Activated T-helper 1 cell treated with anti-CD3 and anti-CD28 coated beads, Interleukin-12 subunit alpha, Interleukin-12 subunit beta, Interleukin-2, Interleukin-4 antibody, amounts not matched to agents 30 ng/mL and 10 ng/mL and 1 ng/mL, durations not matched to agents 14 hours and 24 hours and 36 hours (primary cell): ENCODE measurements at regions not wholly inside any gene's neighbourhood (a gene's known extent, or its start where the extent isn't known, plus 50 kb on each side); places are given as distances from the start of the nearest gene placed in this dataset.

ENCODE experiments used
- DNase-seq: peaks from one replicate; pipeline ENCODE4 v3.0.0; 2021; ENCODE audit warnings: low spot score
- H3K27ac Mint-ChIP-seq: one replicate; pipeline ENCODE4 v1.8.0; 2021; ENCODE audit warnings: mild to moderate bottlenecking, mixed read lengths
- H3K27me3 Mint-ChIP-seq: one replicate; pipeline ENCODE4 v1.8.0; 2022; ENCODE audit warnings: mild to moderate bottlenecking, moderate library complexity, mixed read lengths; ENCODE audit not compliant: insufficient read depth
- H3K36me3 Mint-ChIP-seq: one replicate; pipeline ENCODE4 v1.8.0; 2021; ENCODE audit warnings: low read depth, mixed read lengths
- H3K4me1 Mint-ChIP-seq: one replicate; pipeline ENCODE4 v1.8.0; 2021; ENCODE audit warnings: low read depth, mixed read lengths
- H3K4me3 Mint-ChIP-seq: one replicate; pipeline ENCODE4 v1.8.0; 2021; ENCODE audit warnings: mild to moderate bottlenecking, moderate library complexity, mixed read lengths
- H3K9me3 Mint-ChIP-seq: one replicate; pipeline ENCODE4 v1.8.0; 2021; ENCODE audit warnings: mixed read lengths
- intact Hi-C: fragments of 100-400 bp; cut with micrococcal nuclease; formaldehyde crosslinking; loops from one replicate; pipeline ENCODE4 v1.15.1; 2024

DNA sequence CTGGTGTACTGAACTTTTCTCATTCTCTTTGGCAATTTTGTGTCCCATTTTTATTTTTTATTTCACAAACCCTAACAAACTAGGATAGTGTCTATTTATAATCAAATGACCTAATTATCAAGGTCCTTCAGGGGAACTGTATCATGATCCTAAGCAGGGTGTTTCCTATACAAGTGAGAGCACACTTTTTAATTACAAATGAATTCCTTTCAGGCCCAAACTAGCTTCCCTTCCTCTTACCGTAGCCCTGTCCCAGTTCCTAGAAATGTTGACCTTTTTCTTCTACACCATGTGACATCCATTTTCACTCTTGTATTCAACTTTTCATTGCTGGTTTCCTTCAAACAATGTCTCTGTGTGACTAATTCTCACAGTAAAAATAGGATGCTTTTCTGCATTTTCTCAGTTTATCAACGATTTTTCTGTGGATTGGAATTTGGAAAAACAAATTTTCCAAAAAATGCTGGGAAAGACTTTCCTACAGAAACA, 411.4 kb downstream of the CCDC91 start:
- Mint-ChIP-seq H3K9me3 (peaks cover 7% of the 10 kb centered on the region), H3K27ac (no peak overlapping the region), H3K4me1 (no peaks in the 10 kb centered on the region), H3K4me3 (no peak overlapping the region), H3K36me3 (no peaks in the 10 kb centered on the region), H3K27me3 (no peaks in the 10 kb centered on the region)
- intact Hi-C loops: no loop called here
- DNase-seq: no peak

DNA sequence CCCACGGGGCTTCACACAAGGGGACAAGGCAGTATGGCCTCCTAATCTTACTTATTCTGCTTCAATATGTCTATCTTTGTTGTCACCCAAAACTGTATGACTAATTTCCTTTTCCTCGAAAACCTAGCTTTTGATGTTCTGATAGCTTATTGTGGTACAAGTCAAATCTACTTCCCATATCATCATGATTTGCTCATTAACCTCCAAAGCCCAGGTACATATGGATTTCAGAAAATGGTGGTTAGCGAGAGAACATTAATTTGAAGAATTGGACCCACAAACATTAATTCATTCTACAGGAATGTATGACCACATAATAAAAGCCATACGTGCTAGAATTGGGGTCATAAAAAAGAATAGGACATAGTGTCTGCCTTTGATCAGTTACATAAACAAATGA, 412.5 kb downstream of the CCDC91 start:
- no peaks in the 10 kb centered on the region for H3K27me3 Mint-ChIP-seq
- intact Hi-C loops: no loop called here
- no peak for DNase-seq
- no peak overlapping the region for H3K4me3 Mint-ChIP-seq
- no peaks in the 10 kb centered on the region for H3K4me1 Mint-ChIP-seq
- H3K9me3 Mint-ChIP-seq: peaks cover 16% of the 10 kb centered on the region
- H3K27ac Mint-ChIP-seq: no peak overlapping the region
- peaks cover 2% of the 10 kb centered on the region for H3K36me3 Mint-ChIP-seq

DNA sequence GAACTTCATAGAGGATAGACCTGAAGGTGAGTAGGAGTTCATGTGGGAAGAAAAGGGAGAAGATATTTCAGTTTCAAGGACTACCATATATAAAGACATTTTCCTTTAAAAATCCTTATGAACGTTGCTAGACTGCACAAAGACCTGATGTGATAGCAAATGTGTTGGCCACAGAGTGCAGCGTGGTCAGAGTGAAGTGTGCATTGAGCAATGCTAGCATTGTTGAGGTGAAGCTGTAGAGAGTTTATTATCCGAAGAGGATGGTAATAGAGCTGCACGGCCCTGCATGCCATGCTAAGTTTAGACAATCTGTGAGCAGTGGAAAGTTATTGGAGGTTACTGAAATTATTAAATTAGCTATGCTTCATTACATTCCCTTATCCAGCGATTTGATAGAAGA, 413.0 kb downstream of the CCDC91 start:
- H3K36me3 Mint-ChIP-seq: peaks cover 2% of the 10 kb centered on the region
- peaks cover 18% of the 10 kb centered on the region for H3K9me3 Mint-ChIP-seq
- H3K27ac Mint-ChIP-seq: no peak overlapping the region
- DNase-seq: no peak
- no peak overlapping the region for H3K4me3 Mint-ChIP-seq
- no peaks in the 10 kb centered on the region for H3K27me3 Mint-ChIP-seq
- no peaks in the 10 kb centered on the region for H3K4me1 Mint-ChIP-seq
- intact Hi-C loops: no loop called here

GRCh38 chr12:28603801-28604200, 413.5 kb downstream of the CCDC91 start:
- Mint-ChIP-seq H3K27ac (no peak overlapping the region), H3K4me3 (no peak overlapping the region), H3K36me3 (peaks cover 2% of the 10 kb centered on the region), H3K27me3 (no peaks in the 10 kb centered on the region), H3K4me1 (no peaks in the 10 kb centered on the region), H3K9me3 (peaks cover 18% of the 10 kb centered on the region)
- intact Hi-C loops: no loop called here
- no peak for DNase-seq

DNA sequence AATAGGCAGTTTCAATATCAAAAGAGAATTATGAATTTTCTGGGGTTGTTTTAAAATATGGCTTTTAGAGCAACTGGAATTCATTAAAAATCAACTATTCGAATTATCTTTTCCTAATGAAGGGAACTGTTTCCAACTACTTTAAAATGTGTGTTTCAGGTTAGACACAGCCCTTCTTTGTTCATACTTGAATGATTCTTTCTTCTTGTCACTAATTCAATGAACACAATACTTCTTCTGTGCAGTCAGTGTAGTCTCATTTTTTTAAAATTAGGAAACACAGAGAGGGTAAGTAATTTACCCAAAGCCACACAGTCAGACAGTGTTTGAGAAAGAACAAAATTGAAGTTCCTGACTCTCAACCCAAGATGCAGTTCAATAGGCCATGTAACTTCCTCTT, 414.0 kb downstream of the CCDC91 start:
- intact Hi-C loops: no loop called here
- H3K27me3 Mint-ChIP-seq: no peaks in the 10 kb centered on the region
- H3K27ac Mint-ChIP-seq: no peak overlapping the region

DNA sequence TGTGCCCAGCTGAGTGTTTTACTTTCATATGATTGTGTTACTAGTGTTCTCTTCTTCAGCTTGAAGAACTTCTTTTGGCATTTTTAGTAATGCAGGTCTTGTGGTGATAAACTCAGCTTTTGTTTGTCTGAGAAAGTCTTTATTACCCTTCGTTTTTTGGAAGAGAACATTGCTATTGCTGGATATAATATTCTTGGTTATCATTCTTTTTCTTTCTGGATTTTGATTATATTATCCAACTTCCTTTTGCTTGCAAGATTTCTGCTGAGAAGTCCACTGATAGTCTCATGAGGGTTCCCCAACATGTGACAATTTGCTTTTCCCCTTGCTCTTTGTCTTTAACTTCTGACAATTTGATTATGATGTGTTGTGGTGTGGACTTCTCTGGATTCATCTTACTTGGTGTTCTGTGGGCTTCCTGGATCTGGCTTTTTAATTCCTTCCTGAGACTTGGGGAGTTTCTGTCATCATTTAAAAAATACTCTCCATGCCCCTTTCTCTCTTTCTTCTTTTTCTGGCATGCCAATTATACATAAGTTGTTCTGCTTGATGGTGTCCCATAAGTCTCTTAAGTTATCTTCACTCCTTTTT, 416.8 kb downstream of the CCDC91 start:
- H3K4me1 Mint-ChIP-seq: no peaks in the 10 kb centered on the region
- no peak overlapping the region for H3K4me3 Mint-ChIP-seq
- H3K36me3 Mint-ChIP-seq: peaks cover 2% of the 10 kb centered on the region
- H3K9me3 Mint-ChIP-seq: peaks cover 18% of the 10 kb centered on the region
- H3K27ac Mint-ChIP-seq: no peak overlapping the region
- DNase-seq: no peak
- intact Hi-C loops: no loop called here
- no peaks in the 10 kb centered on the region for H3K27me3 Mint-ChIP-seq

More for the DNA sequence above, 414.0 kb downstream of the CCDC91 start:
- no peak overlapping the region for H3K4me3 Mint-ChIP-seq
- H3K4me1 Mint-ChIP-seq: no peaks in the 10 kb centered on the region
- no peak for DNase-seq
- peaks cover 2% of the 10 kb centered on the region for H3K36me3 Mint-ChIP-seq
- peaks cover 18% of the 10 kb centered on the region for H3K9me3 Mint-ChIP-seq

- no peak for DNase-seq
- H3K4me3 Mint-ChIP-seq: no peak overlapping the region
- H3K36me3 Mint-ChIP-seq: peaks cover 2% of the 10 kb centered on the region
- H3K27ac Mint-ChIP-seq: no peak overlapping the region
- H3K4me1 Mint-ChIP-seq: no peaks in the 10 kb centered on the region
- intact Hi-C loops: no loop called here
- H3K27me3 Mint-ChIP-seq: no peaks in the 10 kb centered on the region
- H3K9me3 Mint-ChIP-seq: peaks cover 18% of the 10 kb centered on the region
These were observed 420.3 kb downstream of the CCDC91 start for GRCh38 chr12:28610401-28611114.

DNA sequence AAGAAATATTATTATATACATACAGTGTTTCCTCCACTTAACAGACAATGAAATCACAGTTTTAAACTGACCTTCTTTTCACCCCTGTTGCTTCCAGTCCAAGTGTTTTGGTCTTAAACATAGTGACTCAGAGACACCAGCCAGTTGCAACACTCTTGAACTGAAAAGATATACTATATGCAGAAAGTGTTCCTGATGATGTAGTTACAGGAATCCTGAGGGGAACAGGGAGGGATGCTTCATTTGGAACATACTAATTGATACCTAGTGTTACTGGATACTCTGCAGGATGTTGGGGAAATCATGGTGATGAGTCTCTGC, 420.8 kb downstream of the CCDC91 start:
- Mint-ChIP-seq H3K9me3 (peaks cover 16% of the 10 kb centered on the region), H3K27ac (no peak overlapping the region), H3K4me3 (no peak overlapping the region), H3K27me3 (no peaks in the 10 kb centered on the region), H3K4me1 (no peaks in the 10 kb centered on the region), H3K36me3 (peaks cover 2% of the 10 kb centered on the region)
- DNase-seq: no peak
- intact Hi-C loops: no loop called here

DNA sequence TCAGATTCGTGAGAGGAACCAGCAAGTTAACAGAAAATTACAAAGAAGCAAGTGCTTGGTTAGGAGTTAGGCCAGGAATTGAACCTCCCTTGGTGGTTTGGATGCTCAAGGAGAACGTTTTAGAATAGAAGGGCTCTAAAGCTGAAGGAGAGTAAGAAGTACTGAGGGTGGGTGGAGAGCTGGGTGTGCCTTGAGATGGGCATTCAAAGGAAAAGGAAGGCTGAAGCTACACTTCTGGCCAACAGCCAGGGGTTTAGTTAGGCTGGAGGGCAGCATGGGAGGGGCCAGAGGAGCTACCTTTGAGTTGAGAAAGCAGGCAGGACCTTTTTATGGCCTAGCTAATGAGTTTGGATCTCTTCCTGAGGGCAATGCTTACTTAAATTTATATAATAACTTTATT, 421.2 kb downstream of the CCDC91 start:
- Mint-ChIP-seq H3K4me3 (no peak overlapping the region), H3K27ac (no peak overlapping the region), H3K27me3 (no peaks in the 10 kb centered on the region), H3K9me3 (peaks cover 13% of the 10 kb centered on the region), H3K4me1 (no peaks in the 10 kb centered on the region), H3K36me3 (peaks cover 2% of the 10 kb centered on the region)
- intact Hi-C loops: no loop called here
- no peak for DNase-seq

- Mint-ChIP-seq H3K27me3 (no peaks in the 10 kb centered on the region), H3K9me3 (peaks cover 5% of the 10 kb centered on the region), H3K4me3 (no peak overlapping the region), H3K4me1 (no peaks in the 10 kb centered on the region), H3K27ac (no peak overlapping the region), H3K36me3 (no peaks in the 10 kb centered on the region)
- no peak for DNase-seq
- intact Hi-C loops: no loop called here
These were observed 427.9 kb downstream of the CCDC91 start for GRCh38 chr12:28618171-28618570.

GRCh38 chr12:28618772-28619171, 428.5 kb downstream of the CCDC91 start:
- H3K36me3 Mint-ChIP-seq: no peaks in the 10 kb centered on the region
- no peak for DNase-seq
- intact Hi-C loops: no loop called here
- no peaks in the 10 kb centered on the region for H3K27me3 Mint-ChIP-seq
- no peaks in the 10 kb centered on the region for H3K4me1 Mint-ChIP-seq
- no peak overlapping the region for H3K27ac Mint-ChIP-seq
- no peak overlapping the region for H3K4me3 Mint-ChIP-seq
- H3K9me3 Mint-ChIP-seq: peaks cover 5% of the 10 kb centered on the region

DNA sequence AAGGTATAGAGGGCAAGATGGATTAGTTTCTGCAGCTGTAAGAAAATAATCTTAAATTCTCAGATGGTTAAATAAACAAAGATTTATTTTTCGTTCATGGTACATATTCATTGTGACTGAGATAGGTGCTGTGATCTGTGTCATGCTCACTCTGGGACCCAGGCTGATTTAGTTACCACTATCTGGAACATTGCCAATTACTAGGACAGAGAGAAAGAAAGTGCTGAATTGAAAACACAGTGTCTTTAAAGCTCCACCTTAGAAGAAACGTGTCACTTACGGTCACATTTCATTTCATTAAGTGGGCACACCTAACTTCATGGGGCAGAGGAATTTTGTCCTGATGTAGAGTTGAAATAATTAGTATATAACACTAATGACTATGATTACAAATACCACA, 430.0 kb downstream of the CCDC91 start:
- intact Hi-C loops: no loop called here
- Mint-ChIP-seq H3K4me1 (no peaks in the 10 kb centered on the region), H3K9me3 (peaks cover 5% of the 10 kb centered on the region), H3K27ac (no peak overlapping the region), H3K36me3 (no peaks in the 10 kb centered on the region), H3K27me3 (no peaks in the 10 kb centered on the region), H3K4me3 (no peak overlapping the region)
- no peak for DNase-seq

GRCh38 chr12:28622406-28622805, 432.1 kb downstream of the CCDC91 start:
- Mint-ChIP-seq H3K27me3 (no peaks in the 10 kb centered on the region), H3K27ac (no peak overlapping the region), H3K9me3 (no peaks in the 10 kb centered on the region), H3K36me3 (no peaks in the 10 kb centered on the region), H3K4me1 (no peaks in the 10 kb centered on the region), H3K4me3 (no peak overlapping the region)
- no peak for DNase-seq
- intact Hi-C loops: no loop called here

- Mint-ChIP-seq H3K4me1 (no peaks in the 10 kb centered on the region), H3K27me3 (no peaks in the 10 kb centered on the region), H3K27ac (no peak overlapping the region), H3K4me3 (no peak overlapping the region), H3K9me3 (no peaks in the 10 kb centered on the region), H3K36me3 (no peaks in the 10 kb centered on the region)
- no peak for DNase-seq
- intact Hi-C loops: no loop called here
These were observed 436.2 kb downstream of the CCDC91 start for GRCh38 chr12:28626504-28626903.
